Right cardiac atrium (tissue), 5 donors: ENCODE measurements at regions not wholly inside any gene's neighbourhood (a gene's known extent, or its start where the extent isn't known, plus 50 kb on each side); places are given as distances from the start of the nearest gene placed in this dataset.
A peak's percentile ranks its signal among the peaks of the same experiment; 100 is the strongest.

Source experiments
- ATAC-seq, 2 donors: fragments of 200-7000 bp; cut with Tn5 transposase; one replicate each; pipeline versions ENCODE4 v1.8.0 to v1.9.1; 2020; ENCODE audit warnings: moderate library complexity in 2 of 2, mild to moderate bottlenecking in 1 of 2
- DNase-seq, 3 donors: peaks; one replicate each; pipeline ENCODE4 v3.0.0-alpha.2; 2020
- H3K27ac ChIP-seq: one replicate; pipeline ENCODE4 v1.5.1; 2013; ENCODE audit warnings: mild to moderate bottlenecking, low read length, control low read depth, moderate library complexity
- H3K27me3 ChIP-seq: one replicate; pipeline ENCODE4 v1.6.1; 2013; ENCODE audit not compliant: control insufficient read depth, insufficient read depth
- H3K4me1 ChIP-seq: one replicate; pipeline ENCODE4 v1.6.1; 2013; ENCODE audit warnings: low read length; ENCODE audit not compliant: control insufficient read depth, insufficient read depth
- H3K4me3 ChIP-seq: one replicate; pipeline ENCODE4 v1.5.1; 2013; ENCODE audit warnings: low read length, control low read depth
- H3K9me3 ChIP-seq: one replicate; pipeline ENCODE4 v1.6.1; 2013; ENCODE audit warnings: low read length; ENCODE audit not compliant: control insufficient read depth
- WGBS: extraction: QIAGEN DNeasy Blood & Tissue Kit; methylation state at CpG from one replicate; pipeline ENCODE4 v1.1.7; 2013; 5-methylcytosine and 5-hydroxymethylcytosine counted together
- intact Hi-C, 4 donors: fragments of 100-400 bp; cut with DNase I; formaldehyde crosslinking; loops; one replicate each; pipeline versions ENCODE4 v1.11.0 to v1.14.0; 2022 to 2023
- donor health status: healthy with polysubstance abuse.
- donor health status: DM: no; HTN: yes; CAD: no.
- donor health status: DM: no; HTN: no; CAD: no.
- donor health status: DM: no; HTN: yes; CAD: no; lungs with severe emphysema.
- donor health status: DM: yes; HTN: yes; CAD: no.

GRCh38 chr1:115413621-115414020 is 75.6 kb upstream of the NGF start:
- H3K27ac ChIP-seq, result no peak overlapping the region
- H3K4me3 ChIP-seq, result no peak overlapping the region
- no peaks in the 10 kb centered on the region for H3K9me3 ChIP-seq
- 77% methylated on average over 3 of the region's 3 CpGs for WGBS
- H3K27me3 ChIP-seq, result no peaks in the 10 kb centered on the region
- H3K4me1 ChIP-seq, result peaks cover 2% of the 10 kb centered on the region
- DNase-seq (no peak), ATAC-seq (no peak)
- intact Hi-C loops, result no loop called here

DNA sequence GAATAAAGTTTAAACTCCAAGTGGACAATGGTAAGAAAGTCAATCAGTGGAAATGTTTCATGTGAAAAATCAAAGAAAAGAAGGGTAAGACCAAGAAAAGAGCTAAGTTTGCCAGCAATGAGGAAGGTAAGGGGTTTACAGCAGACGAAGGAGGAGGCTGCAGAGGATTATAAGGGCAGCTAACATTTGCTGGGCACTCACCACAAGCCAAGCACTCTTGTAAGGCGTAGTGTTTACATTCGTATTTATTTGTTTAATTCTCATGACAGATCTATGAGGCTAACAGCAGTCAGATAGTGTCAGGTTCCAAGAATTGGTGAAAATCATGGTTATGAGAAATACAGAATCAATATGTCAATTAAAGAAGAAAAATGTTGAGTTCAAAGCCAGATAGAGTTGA is 75.2 kb upstream of the NGF start:
- Histone ChIP-seq H3K4me3 (no peak overlapping the region), H3K9me3 (no peaks in the 10 kb centered on the region), H3K27me3 (no peaks in the 10 kb centered on the region), H3K4me1 (peaks cover 4% of the 10 kb centered on the region), H3K27ac (no peak overlapping the region)
- intact Hi-C loops, result no loop called here
- DNase-seq, result no peak
- WGBS, result 86% methylated on average over 3 of the region's 3 CpGs
- ATAC-seq, result no peak

DNA sequence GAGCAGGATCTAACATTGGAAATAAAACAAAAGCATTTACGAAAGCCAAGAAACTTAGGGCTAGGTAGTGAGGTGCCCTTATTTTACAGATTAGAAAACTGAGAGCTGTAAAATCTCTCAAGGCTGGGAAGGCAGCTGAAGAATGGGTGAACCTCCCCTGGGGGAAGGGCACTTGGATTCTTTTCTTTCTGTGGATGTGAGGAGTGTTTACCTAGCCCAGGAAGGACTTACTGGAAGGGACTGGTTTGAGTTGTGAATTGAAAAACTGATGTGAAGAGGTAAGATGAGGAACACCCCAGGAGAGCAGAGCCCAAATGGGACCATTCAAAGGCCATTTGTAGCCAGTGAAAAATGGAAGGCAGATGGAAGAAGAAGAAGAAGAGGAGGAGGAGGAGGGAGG is 74.7 kb upstream of the NGF start:
- 90% methylated on average over 1 of the region's 1 CpG for WGBS
- no peaks in the 10 kb centered on the region for H3K9me3 ChIP-seq
- ATAC-seq (no peak), DNase-seq (no peak)
- no peak overlapping the region for H3K27ac ChIP-seq
- H3K4me3 ChIP-seq, result no peak overlapping the region
- intact Hi-C loops, result no loop called here
- H3K27me3 ChIP-seq, result no peaks in the 10 kb centered on the region
- peaks cover 4% of the 10 kb centered on the region for H3K4me1 ChIP-seq

GRCh38 chr1:115412286-115412685 is 74.2 kb upstream of the NGF start:
- Histone ChIP-seq H3K4me1 (peaks cover 4% of the 10 kb centered on the region), H3K27ac (no peak overlapping the region)
- intact Hi-C loops, result no loop called here

GRCh38 chr1:115411371-115412063 is 73.5 kb upstream of the NGF start:
- Histone ChIP-seq H3K4me3 (no peak overlapping the region), H3K4me1 (peaks cover 4% of the 10 kb centered on the region), H3K27me3 (no peaks in the 10 kb centered on the region), H3K9me3 (no peaks in the 10 kb centered on the region), H3K27ac (peak overlapping the region; percentile 67)
- intact Hi-C loops, result no loop called here
- peak in 1 of 3 donors; percentile 53 for DNase-seq
- ATAC-seq, result peak; percentile 51 to 73
- WGBS, result 47% methylated on average over 1 of the region's 1 CpG

More at GRCh38 chr1:115412286-115412685, 74.2 kb upstream of the NGF start:
- no peak overlapping the region for H3K4me3 ChIP-seq
- no peaks in the 10 kb centered on the region for H3K27me3 ChIP-seq
- no peak for ATAC-seq
- no peaks in the 10 kb centered on the region for H3K9me3 ChIP-seq
- no peak for DNase-seq

DNA sequence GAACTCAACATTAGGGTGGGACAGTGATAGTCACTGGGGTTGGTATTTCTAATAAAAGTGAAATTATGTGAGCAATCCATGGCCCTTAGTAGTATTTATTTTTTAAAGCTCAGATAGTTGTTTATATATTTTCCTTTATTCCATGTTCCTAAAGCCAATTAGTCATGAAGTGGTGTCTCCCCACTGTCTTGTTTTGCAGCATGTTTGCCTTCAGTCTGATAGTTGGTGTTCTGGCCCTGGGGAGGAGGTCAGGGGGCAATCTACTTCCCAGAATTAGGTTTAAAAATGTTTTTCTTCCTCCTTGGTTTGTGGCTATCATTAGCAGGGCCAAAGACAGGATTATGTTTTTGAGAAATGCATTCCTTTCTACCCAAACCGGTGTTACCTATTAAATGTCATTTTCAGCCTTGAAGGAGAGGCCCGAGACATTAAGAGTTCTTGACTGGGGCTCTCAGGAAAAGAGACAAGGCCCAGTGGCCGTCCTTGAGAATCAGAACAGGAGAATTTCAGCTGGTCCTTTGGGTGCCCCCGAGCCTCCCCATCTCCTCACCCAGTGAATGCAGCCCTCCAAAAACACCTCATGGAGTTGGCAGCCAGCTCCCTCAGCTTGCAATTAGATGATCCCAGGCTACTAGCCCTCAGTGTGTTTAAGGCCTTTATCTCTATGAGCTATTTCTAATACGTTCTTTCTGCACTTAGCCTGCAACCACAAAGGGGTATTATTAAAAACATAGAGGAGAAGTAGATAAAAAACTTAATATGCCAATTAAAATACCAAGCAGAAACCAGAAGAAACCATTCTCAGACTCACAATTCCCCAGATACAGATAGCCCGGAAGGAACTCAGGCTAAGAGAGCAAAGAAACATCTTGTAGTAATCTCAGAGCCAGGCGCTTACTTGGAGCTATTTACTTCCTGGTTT is 71.3 kb upstream of the NGF start:
- no peaks in the 10 kb centered on the region for H3K27me3 ChIP-seq
- intact Hi-C loops, result no loop called here
- WGBS, result 37% methylated on average over 7 of the region's 7 CpGs
- H3K27ac ChIP-seq, result peak overlapping the region; percentile 75
- ATAC-seq (peak; percentile 36 to 51), DNase-seq (peak in 2 of 3 donors; percentile 65 to 70)
- H3K4me3 ChIP-seq, result no peak overlapping the region
- peaks cover 4% of the 10 kb centered on the region for H3K4me1 ChIP-seq
- H3K9me3 ChIP-seq, result no peaks in the 10 kb centered on the region

DNA sequence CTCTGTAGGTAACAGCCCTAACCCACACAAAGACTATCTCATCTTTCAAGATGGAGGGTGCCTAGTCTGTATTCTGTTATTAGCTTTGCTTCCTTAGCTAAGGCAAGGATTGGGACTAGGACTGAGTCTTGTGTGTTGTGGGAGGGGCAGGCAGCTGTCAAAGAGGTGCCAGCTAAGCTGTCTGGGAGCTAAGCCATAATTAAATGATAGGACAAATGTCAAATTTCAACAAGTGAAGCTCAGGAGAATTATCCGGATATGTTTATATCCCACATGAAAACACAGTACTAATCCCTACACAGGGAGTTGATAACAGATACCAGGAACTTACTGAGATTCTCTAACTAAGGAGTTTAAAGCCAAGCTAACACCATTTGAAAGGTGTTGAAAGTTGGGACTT is 70.5 kb upstream of the NGF start:
- H3K4me3 ChIP-seq, result no peak overlapping the region
- H3K27me3 ChIP-seq, result no peaks in the 10 kb centered on the region
- peak in 2 of 3 donors; percentile 62 to 71 for DNase-seq
- ATAC-seq, result peak; percentile 77 to 91
- intact Hi-C loops, result no loop called here
- H3K4me1 ChIP-seq, result peaks cover 4% of the 10 kb centered on the region
- WGBS, result 25% methylated on average over 1 of the region's 1 CpG
- H3K9me3 ChIP-seq, result no peaks in the 10 kb centered on the region
- H3K27ac ChIP-seq, result no peak overlapping the region

GRCh38 chr1:115404911-115405310 is 66.9 kb upstream of the NGF start:
- no peak for DNase-seq
- Histone ChIP-seq H3K4me3 (no peak overlapping the region), H3K27me3 (no peaks in the 10 kb centered on the region), H3K27ac (no peak overlapping the region), H3K4me1 (peaks cover 7% of the 10 kb centered on the region), H3K9me3 (no peaks in the 10 kb centered on the region)
- ATAC-seq, result peak in 1 of 2 donors; percentile 71
- 71% methylated on average over 2 of the region's 2 CpGs for WGBS
- intact Hi-C loops, result no loop called here

DNA sequence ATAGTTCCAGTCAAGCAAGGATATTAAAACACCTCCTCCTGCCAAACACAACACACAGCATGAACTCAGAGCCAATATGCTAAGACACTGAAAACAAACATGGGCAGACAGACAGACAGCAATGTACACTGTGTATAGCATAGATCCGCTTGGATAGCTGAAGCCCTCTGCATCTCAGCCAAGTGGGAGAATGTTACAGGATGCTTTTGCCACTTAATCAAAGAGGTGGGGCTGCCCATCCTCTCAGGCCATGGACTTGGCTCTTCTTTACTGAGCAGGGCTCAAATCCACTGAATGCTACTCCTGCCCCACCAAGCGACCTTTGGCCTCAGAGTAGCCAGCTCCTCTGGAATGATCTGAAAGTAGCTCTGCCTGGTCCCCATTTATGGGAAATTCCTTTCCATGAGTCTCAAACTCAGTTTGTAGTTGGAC is 64.7 kb upstream of the NGF start:
- ATAC-seq (peak; percentile 69 to 76), DNase-seq (peak; percentile 45 to 81 (median 58))

GRCh38 chr1:115401676-115402075 is 63.6 kb upstream of the NGF start:
- H3K27ac ChIP-seq, result no peak overlapping the region
- 46% methylated on average over 1 of the region's 1 CpG for WGBS
- no peaks in the 10 kb centered on the region for H3K27me3 ChIP-seq
- no peak for DNase-seq
- no peak overlapping the region for H3K4me3 ChIP-seq
- intact Hi-C loops, result no loop called here
- no peak for ATAC-seq
- peaks cover 3% of the 10 kb centered on the region for H3K4me1 ChIP-seq
- no peaks in the 10 kb centered on the region for H3K9me3 ChIP-seq

More for the DNA sequence above, 64.7 kb upstream of the NGF start:
- Histone ChIP-seq H3K27me3 (no peaks in the 10 kb centered on the region), H3K9me3 (no peaks in the 10 kb centered on the region), H3K4me1 (peaks cover 3% of the 10 kb centered on the region), H3K4me3 (no peak overlapping the region), H3K27ac (no peak overlapping the region)
- WGBS, result 47% methylated on average over 2 of the region's 2 CpGs
- intact Hi-C loops, result no loop called here

DNA sequence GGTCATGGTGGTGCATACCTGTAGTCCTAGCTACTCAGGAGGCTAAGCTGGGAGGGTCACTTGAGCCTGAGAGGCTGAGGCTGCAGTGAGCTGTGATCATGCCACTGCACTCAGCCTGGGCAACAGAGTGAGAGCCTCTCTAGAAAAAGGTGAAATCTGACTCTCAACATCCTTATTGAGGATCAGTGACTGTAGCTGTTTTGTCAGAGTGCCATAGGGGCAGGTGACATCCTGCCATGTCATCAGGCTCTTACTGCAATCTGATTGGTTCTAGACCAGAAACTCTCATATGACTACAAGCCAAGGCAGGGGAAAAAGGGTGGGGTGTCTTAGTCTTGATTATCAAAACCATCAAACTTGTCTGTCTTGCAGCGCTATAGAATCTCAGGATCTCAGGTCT is 62.8 kb upstream of the NGF start:
- no peaks in the 10 kb centered on the region for H3K27me3 ChIP-seq
- ATAC-seq, result no peak
- intact Hi-C loops, result no loop called here
- H3K4me3 ChIP-seq, result no peak overlapping the region
- H3K27ac ChIP-seq, result no peak overlapping the region
- H3K9me3 ChIP-seq, result no peaks in the 10 kb centered on the region
- 90% methylated on average over 1 of the region's 1 CpG for WGBS
- DNase-seq, result no peak
- peaks cover 3% of the 10 kb centered on the region for H3K4me1 ChIP-seq
